ENCODE measurements at regions not wholly inside any gene's neighbourhood (a gene's known extent, or its start where the extent isn't known, plus 50 kb on each side); places are given as distances from the start of the nearest gene placed in this dataset.

DNA sequence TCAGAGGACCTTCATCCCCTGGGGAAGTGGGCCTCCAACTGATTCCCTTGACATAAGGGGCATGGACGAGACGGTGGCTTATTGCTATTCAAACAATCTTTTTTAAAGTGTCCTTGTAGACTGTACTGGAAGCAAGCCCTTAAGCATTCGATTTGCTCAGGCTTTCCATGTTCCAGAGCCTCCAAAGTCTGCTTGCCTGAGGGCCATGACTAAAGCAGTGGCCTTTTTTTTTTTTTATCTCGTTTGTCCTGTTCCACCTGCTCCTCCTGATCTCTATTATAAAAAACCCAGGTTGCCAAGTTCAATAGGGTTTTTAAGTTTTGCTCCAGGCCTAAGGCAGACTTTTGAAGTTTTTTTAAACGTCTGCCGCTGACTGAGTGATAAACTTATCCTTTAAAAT is 103.7 kb upstream of the AADAT start:
- TF ChIP-seq, protein P1, sequence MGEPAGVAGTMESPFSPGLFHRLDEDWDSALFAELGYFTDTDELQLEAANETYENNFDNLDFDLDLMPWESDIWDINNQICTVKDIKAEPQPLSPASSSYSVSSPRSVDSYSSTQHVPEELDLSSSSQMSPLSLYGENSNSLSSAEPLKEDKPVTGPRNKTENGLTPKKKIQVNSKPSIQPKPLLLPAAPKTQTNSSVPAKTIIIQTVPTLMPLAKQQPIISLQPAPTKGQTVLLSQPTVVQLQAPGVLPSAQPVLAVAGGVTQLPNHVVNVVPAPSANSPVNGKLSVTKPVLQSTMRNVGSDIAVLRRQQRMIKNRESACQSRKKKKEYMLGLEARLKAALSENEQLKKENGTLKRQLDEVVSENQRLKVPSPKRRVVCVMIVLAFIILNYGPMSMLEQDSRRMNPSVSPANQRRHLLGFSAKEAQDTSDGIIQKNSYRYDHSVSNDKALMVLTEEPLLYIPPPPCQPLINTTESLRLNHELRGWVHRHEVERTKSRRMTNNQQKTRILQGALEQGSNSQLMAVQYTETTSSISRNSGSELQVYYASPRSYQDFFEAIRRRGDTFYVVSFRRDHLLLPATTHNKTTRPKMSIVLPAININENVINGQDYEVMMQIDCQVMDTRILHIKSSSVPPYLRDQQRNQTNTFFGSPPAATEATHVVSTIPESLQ (CRISPR knock-in tag; IDR thresholded peaks at IDR 0.05) = no peak
- TF ChIP-seq ESRRA (CRISPR knock-in tag; IDR thresholded peaks at IDR 0.05; ENCODE audit: borderline replicate concordance) = no peak
- TF ChIP-seq, protein P2, sequence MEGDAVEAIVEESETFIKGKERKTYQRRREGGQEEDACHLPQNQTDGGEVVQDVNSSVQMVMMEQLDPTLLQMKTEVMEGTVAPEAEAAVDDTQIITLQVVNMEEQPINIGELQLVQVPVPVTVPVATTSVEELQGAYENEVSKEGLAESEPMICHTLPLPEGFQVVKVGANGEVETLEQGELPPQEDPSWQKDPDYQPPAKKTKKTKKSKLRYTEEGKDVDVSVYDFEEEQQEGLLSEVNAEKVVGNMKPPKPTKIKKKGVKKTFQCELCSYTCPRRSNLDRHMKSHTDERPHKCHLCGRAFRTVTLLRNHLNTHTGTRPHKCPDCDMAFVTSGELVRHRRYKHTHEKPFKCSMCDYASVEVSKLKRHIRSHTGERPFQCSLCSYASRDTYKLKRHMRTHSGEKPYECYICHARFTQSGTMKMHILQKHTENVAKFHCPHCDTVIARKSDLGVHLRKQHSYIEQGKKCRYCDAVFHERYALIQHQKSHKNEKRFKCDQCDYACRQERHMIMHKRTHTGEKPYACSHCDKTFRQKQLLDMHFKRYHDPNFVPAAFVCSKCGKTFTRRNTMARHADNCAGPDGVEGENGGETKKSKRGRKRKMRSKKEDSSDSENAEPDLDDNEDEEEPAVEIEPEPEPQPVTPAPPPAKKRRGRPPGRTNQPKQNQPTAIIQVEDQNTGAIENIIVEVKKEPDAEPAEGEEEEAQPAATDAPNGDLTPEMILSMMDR (IDR thresholded peaks at IDR 0.05) = no peak
